GM21526 (cell line): ENCODE measurements at regions not wholly inside any gene's neighbourhood (a gene's known extent, or its start where the extent isn't known, plus 50 kb on each side); places are given as distances from the start of the nearest gene placed in this dataset.
"Not testable (repeated sequence)": the region's sequence is repeated elsewhere in the genome, so short reads cannot be mapped to it uniquely, and the experiment has no call there.

ENCODE experiments used
- ATAC-seq: cut with Tn5 transposase; IDR thresholded peaks from one replicate; pipeline ENCODE4 v1.9.1; 2021; ENCODE audit warnings: moderate library complexity; ENCODE audit not compliant: unreplicated experiment, low FRiP score

GRCh38 chr15:20473465-20473864 lies 68.1 kb downstream of the GOLGA6L6 start:
- ATAC-seq, result not testable (repeated sequence)

- ATAC-seq, result not testable (repeated sequence)
Measured at GRCh38 chr15:20472983-20473382, 68.6 kb downstream of the GOLGA6L6 start.

GRCh38 chr15:20470810-20471209 lies 70.8 kb downstream of the GOLGA6L6 start:
- ATAC-seq, result not testable (repeated sequence)

GRCh38 chr15:20441138-20441537 lies 100.5 kb downstream of the GOLGA6L6 start:
- ATAC-seq, result not testable (repeated sequence)

GRCh38 chr15:20440390-20440789 lies 101.2 kb downstream of the GOLGA6L6 start:
- ATAC-seq, result not testable (repeated sequence)

- ATAC-seq, result not testable (repeated sequence)
Measured at GRCh38 chr15:20439111-20439510, 102.5 kb downstream of the GOLGA6L6 start.

GRCh38 chr15:20438255-20438654 lies 103.3 kb downstream of the GOLGA6L6 start:
- not testable (repeated sequence) for ATAC-seq

GRCh38 chr15:20433468-20433867 lies 108.1 kb downstream of the GOLGA6L6 start:
- not testable (repeated sequence) for ATAC-seq

GRCh38 chr15:20430495-20430894 lies 111.1 kb downstream of the GOLGA6L6 start:
- not testable (repeated sequence) for ATAC-seq

GRCh38 chr15:20420710-20421109 lies 120.9 kb downstream of the GOLGA6L6 start:
- not testable (repeated sequence) for ATAC-seq

- ATAC-seq, result not testable (repeated sequence)
Measured at GRCh38 chr15:20416618-20417017, 125.0 kb downstream of the GOLGA6L6 start.

GRCh38 chr15:20409667-20410198 lies 131.9 kb downstream of the GOLGA6L6 start:
- ATAC-seq, result not testable (repeated sequence)

- ATAC-seq, result no peak
Measured at GRCh38 chr15:20409247-20409646, 132.4 kb downstream of the GOLGA6L6 start.

GRCh38 chr15:20407553-20407952 lies 134.0 kb downstream of the GOLGA6L6 start:
- ATAC-seq, result no peak

GRCh38 chr15:20404571-20404970 lies 137.0 kb downstream of the GOLGA6L6 start:
- not testable (repeated sequence) for ATAC-seq

- ATAC-seq, result not testable (repeated sequence)
Measured at GRCh38 chr15:20402586-20402985, 139.0 kb downstream of the GOLGA6L6 start.

- ATAC-seq, result not testable (repeated sequence)
Measured at GRCh38 chr15:20401058-20401457, 140.5 kb downstream of the GOLGA6L6 start.

GRCh38 chr15:20398680-20399079 lies 142.9 kb downstream of the GOLGA6L6 start:
- not testable (repeated sequence) for ATAC-seq

- not testable (repeated sequence) for ATAC-seq
Measured at GRCh38 chr15:20388161-20388560, 153.4 kb downstream of the GOLGA6L6 start.

- ATAC-seq, result no peak
Measured at GRCh38 chr15:20386198-20386597, 155.4 kb downstream of the GOLGA6L6 start.

- ATAC-seq, result not testable (repeated sequence)
Measured at GRCh38 chr15:20380199-20380598, 161.4 kb downstream of the GOLGA6L6 start.

- ATAC-seq, result no peak
Measured at GRCh38 chr15:20376872-20377271, 164.7 kb downstream of the GOLGA6L6 start.

- ATAC-seq, result not testable (repeated sequence)
Measured at GRCh38 chr15:20372416-20372815, 169.2 kb downstream of the GOLGA6L6 start.
